SK-N-MC (cell line): ENCODE measurements at regions not wholly inside any gene's neighbourhood (a gene's known extent, or its start where the extent isn't known, plus 50 kb on each side); places are given as distances from the start of the nearest gene placed in this dataset.

Experiments
- DNase-seq: peaks from one replicate; pipeline ENCODE4 v3.0.0-alpha.2; 2011; ENCODE audit warnings: low read depth, low spot score
- H3K27ac ChIP-seq: fragments of 200-600 bp; sonication (generic); 2 replicates; pipeline ENCODE4 v1.5.1; 2016; ENCODE audit warnings: mixed run types
- H3K36me3 ChIP-seq: fragments of 200-600 bp; sonication (generic); 2 replicates; pipeline ENCODE4 v1.6.1; 2017; ENCODE audit warnings: antibody characterized with exemption, low read length, mixed read lengths; ENCODE audit not compliant: insufficient read depth
- H3K4me3 ChIP-seq: fragments of 200-600 bp; sonication (generic); 2 replicates; pipeline ENCODE4 v1.5.1; 2016
- H3K9ac ChIP-seq: fragments of 200-600 bp; sonication (generic); 2 replicates; pipeline ENCODE4 v1.8.0; 2017; ENCODE audit warnings: mixed run types, mixed read lengths; ENCODE audit not compliant: insufficient read length
- H3K9me3 ChIP-seq: fragments of 200-600 bp; sonication (generic); 2 replicates; pipeline ENCODE4 v1.6.1; 2017; ENCODE audit warnings: low read depth, mild to moderate bottlenecking, antibody characterized with exemption, low read length, moderate library complexity, mixed read lengths
- EZH2 ChIP-seq: fragments of 200-600 bp; sonication (generic); IDR thresholded peaks from one replicate; pipeline ENCODE4 v1.6.1; 2017; ENCODE audit warnings: antibody characterized with exemption
- FOXP2 ChIP-seq: optimal IDR thresholded peaks from 2 replicates; pipeline ENCODE3; 2011; ENCODE audit warnings: mild to moderate bottlenecking, moderate library complexity; ENCODE audit not compliant: insufficient read depth; ENCODE audit errors: extremely low read length, control extremely low read depth
- POLR2AphosphoS5 ChIP-seq: IDR thresholded peaks from 2 replicates; pipeline ENCODE4 v1.6.1; 2012; ENCODE audit warnings: mild to moderate bottlenecking, low read depth, low read length, borderline replicate concordance

- no peak overlapping the region for H3K4me3 ChIP-seq
- no peaks in the 10 kb centered on the region for H3K36me3 ChIP-seq
- H3K9me3 ChIP-seq = no peaks in the 10 kb centered on the region
- DNase-seq = no peak
- TF ChIP-seq FOXP2 (no peak), POLR2AphosphoS5 (no peak), EZH2 (no peak)
- H3K27ac ChIP-seq = no peak overlapping the region
- H3K9ac ChIP-seq = no peak overlapping the region
These were observed 1204.5 kb upstream of the ZEB2 start for GRCh38 chr2:145724311-145724898.

GRCh38 chr2:145723872-145724271, 1204.0 kb upstream of the ZEB2 start:
- TF ChIP-seq EZH2 = no peak
- TF ChIP-seq POLR2AphosphoS5 = no peak
- no peak for TF ChIP-seq FOXP2
- Histone ChIP-seq H3K27ac (no peak overlapping the region), H3K9me3 (no peaks in the 10 kb centered on the region), H3K36me3 (no peaks in the 10 kb centered on the region), H3K9ac (no peak overlapping the region), H3K4me3 (no peak overlapping the region)
- no peak for DNase-seq

GRCh38 chr2:145721681-145722080, 1201.8 kb upstream of the ZEB2 start:
- no peaks in the 10 kb centered on the region for H3K9me3 ChIP-seq
- H3K36me3 ChIP-seq = no peaks in the 10 kb centered on the region
- no peak for DNase-seq
- no peak overlapping the region for H3K27ac ChIP-seq
- H3K4me3 ChIP-seq = no peak overlapping the region
- TF ChIP-seq FOXP2 (no peak), EZH2 (no peak), POLR2AphosphoS5 (no peak)
- no peak overlapping the region for H3K9ac ChIP-seq

- no peaks in the 10 kb centered on the region for H3K36me3 ChIP-seq
- H3K9ac ChIP-seq = no peak overlapping the region
- no peak overlapping the region for H3K27ac ChIP-seq
- TF ChIP-seq FOXP2 (no peak), EZH2 (no peak), POLR2AphosphoS5 (no peak)
- DNase-seq = no peak
- no peaks in the 10 kb centered on the region for H3K9me3 ChIP-seq
- no peak overlapping the region for H3K4me3 ChIP-seq
These were observed 1195.7 kb upstream of the ZEB2 start for GRCh38 chr2:145715601-145716000.

- H3K36me3 ChIP-seq = no peaks in the 10 kb centered on the region
- no peak overlapping the region for H3K4me3 ChIP-seq
- no peak for TF ChIP-seq FOXP2
- no peak for TF ChIP-seq EZH2
- no peak for TF ChIP-seq POLR2AphosphoS5
- no peak overlapping the region for H3K27ac ChIP-seq
- no peaks in the 10 kb centered on the region; the same call in 1 of the 2 replicates for H3K9me3 ChIP-seq
- no peak for DNase-seq
- H3K9ac ChIP-seq = no peak overlapping the region
These were observed 1190.4 kb upstream of the ZEB2 start for GRCh38 chr2:145710303-145710702.

- Histone ChIP-seq H3K9ac (no peak overlapping the region), H3K27ac (no peak overlapping the region), H3K36me3 (no peaks in the 10 kb centered on the region), H3K4me3 (no peak overlapping the region), H3K9me3 (no peaks in the 10 kb centered on the region; the same call in 1 of the 2 replicates)
- DNase-seq = no peak
- TF ChIP-seq POLR2AphosphoS5 (no peak), EZH2 (no peak), FOXP2 (no peak)
These were observed 1182.4 kb upstream of the ZEB2 start for GRCh38 chr2:145702305-145702704.

- no peak overlapping the region for H3K4me3 ChIP-seq
- TF ChIP-seq POLR2AphosphoS5 (no peak), EZH2 (no peak), FOXP2 (no peak)
- no peak for DNase-seq
- no peak overlapping the region for H3K27ac ChIP-seq
- no peaks in the 10 kb centered on the region for H3K36me3 ChIP-seq
- H3K9me3 ChIP-seq = no peaks in the 10 kb centered on the region
- no peak overlapping the region for H3K9ac ChIP-seq
These were observed 1173.1 kb upstream of the ZEB2 start for GRCh38 chr2:145692971-145693478.

GRCh38 chr2:145691659-145692058, 1171.7 kb upstream of the ZEB2 start:
- no peak overlapping the region for H3K9ac ChIP-seq
- H3K36me3 ChIP-seq = no peaks in the 10 kb centered on the region
- H3K27ac ChIP-seq = no peak overlapping the region
- TF ChIP-seq POLR2AphosphoS5 (no peak), FOXP2 (no peak), EZH2 (no peak)
- H3K9me3 ChIP-seq = no peaks in the 10 kb centered on the region
- DNase-seq = no peak
- no peak overlapping the region for H3K4me3 ChIP-seq

- H3K9ac ChIP-seq = no peak overlapping the region
- H3K27ac ChIP-seq = no peak overlapping the region
- H3K9me3 ChIP-seq = no peaks in the 10 kb centered on the region
- TF ChIP-seq POLR2AphosphoS5 (no peak), FOXP2 (no peak), EZH2 (no peak)
- DNase-seq = no peak
- H3K4me3 ChIP-seq = no peak overlapping the region
- H3K36me3 ChIP-seq = no peaks in the 10 kb centered on the region
These were observed 1170.4 kb upstream of the ZEB2 start for GRCh38 chr2:145690183-145690778.
